GM19467 (cell line): ENCODE measurements at regions not wholly inside any gene's neighbourhood (a gene's known extent, or its start where the extent isn't known, plus 50 kb on each side); places are given as distances from the start of the nearest gene placed in this dataset.

ENCODE experiments used
- ATAC-seq: cut with Tn5 transposase; IDR thresholded peaks from one replicate; pipeline ENCODE4 v1.9.1; 2021; ENCODE audit warnings: mild to moderate bottlenecking, moderate library complexity; ENCODE audit not compliant: unreplicated experiment

DNA sequence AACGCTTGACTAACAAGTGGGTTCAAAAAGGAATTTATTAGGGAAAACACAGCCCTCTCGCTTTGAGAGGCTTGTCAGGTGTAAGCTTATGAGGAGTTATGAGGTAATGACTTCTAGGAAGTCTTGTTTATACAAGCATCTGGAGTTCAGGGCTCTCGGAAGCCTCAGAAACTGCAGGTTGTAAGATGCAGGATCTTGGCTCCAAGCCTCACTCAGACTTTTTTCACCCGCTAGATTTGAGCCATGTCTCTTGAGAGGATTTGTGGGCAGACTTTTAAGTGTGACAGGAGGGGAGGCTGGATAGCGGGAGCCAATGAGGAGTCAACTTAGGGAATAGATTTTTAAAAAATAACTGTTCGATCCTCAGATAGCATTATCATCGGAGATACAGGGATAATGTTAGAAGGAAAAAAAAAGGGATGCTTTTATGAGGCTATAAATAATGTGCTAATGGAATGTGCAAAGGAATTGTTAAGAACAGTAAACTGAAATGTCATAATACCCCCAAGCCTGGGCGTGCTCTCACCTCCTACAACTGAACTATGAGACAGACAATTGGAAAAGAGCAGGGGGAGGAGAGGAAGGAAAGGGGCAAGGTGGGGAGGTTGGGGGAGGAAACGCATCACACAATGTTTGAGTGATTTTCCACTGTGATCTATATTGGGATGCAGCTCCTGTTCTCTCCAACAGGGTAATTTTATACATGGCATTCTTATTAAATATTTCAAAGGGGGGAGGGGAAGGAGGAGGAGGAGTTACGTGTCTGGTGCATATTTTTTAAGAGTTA lies 107.4 kb upstream of the ESRRG start:
- ATAC-seq = no peak

DNA sequence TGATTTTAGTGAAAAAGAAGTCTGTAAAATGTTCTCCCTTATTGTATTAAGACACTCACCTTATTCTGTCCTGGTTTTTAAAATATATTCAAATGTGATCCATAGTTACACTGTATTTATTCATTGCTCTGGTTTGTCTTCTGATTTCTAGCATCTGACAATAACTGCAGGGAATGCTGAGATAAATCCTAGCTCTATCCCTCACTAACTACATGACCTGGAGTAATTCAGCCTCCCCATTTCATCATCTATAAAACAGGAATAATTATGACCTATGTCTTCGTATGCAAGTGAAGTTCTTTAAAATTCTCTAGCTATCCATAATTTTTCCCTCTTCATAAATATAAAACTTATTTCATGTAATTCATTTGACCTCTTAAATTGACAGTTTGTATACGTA lies 104.0 kb upstream of the ESRRG start:
- no peak for ATAC-seq

DNA sequence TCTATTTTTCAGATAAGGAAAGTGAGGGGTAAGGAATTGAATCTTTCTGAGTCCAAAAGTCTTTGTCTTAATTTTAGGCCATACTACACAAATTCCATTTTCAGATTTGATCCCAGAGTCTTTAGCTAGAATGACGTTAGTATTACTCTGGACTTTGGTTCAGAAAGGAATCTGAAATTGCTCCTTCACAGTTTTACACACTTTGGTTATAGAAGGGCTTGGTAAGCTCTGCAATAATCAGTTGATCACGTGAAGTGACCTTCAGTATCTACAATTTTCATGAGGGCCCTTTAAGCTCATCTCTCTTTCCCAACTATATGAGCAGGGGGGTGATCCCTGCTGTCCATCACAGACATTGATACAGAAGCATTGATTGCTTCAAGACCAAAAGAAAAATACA lies 103.4 kb upstream of the ESRRG start:
- ATAC-seq = no peak

DNA sequence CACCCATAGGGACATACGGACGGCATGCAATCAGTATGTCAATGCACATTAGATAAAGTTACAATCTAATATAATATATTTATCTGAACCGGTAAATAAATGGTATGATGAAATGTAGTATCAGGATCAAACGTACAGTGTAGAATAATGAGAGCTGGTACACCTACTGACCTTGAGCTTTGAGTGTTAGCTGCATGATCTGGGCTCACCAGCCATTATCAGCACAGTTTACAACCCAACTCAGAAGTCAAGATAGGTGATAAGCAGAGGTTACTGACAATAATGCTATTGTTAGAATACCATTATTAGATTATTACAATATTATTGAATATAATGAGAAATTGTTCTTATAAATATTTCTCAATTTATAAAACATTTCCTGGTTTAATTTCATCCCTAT lies 103.0 kb upstream of the ESRRG start:
- no peak for ATAC-seq

DNA sequence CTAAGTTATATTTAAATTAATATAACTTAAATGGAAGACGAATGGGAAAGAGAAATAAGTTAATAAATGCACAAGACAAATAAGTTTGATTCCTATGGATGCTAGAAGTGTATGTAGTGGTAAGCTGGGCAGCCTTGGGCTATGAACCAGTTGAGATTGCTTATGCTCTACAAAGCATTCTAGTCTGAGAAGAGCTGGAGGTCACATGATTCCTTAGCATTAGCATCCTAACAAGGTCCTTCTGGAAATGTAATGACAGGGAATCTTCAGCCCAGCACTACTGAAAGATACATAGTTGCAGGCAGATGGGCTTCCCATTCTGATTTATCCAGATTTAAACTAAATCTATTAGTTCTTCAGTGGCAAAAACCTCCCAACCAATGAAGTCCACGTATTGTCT lies 102.3 kb upstream of the ESRRG start:
- ATAC-seq = no peak

DNA sequence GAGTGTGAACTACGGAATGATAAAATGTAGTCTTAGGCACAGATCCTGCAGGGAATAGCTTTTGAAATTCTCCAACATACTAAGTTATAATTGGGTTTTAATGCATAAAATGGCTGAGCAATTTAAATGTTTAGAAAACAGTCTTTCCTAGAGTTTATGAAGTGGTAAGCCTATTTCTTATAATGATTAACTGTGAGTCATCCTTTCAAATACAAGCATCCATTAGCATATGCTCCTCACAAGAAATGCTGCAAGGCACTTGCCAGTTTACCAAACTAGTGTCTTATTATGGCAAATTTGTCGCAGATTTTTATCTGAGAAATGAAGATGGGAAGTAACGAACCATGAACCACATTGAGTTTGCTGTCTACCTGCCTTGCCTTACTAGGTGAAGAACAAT lies 101.3 kb upstream of the ESRRG start:
- no peak for ATAC-seq

DNA sequence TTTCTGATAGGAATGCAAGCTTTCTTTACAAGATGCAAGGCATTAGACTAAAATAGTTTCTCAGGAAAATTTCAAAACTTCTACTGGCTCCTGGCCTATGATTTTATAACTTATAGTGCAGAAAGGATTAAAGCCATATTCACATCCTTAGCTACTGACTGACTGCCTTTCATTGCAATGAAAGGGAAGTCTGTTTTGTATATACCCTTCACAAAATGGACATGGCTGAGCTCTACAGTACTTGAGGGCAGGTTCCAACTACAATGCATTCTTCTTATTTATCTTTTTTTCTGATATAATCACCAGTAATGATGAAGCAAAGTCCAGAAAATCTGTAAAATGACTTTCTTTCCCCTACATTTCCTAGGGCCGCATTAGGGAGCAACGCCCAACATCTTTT lies 100.5 kb upstream of the ESRRG start:
- ATAC-seq = no peak

DNA sequence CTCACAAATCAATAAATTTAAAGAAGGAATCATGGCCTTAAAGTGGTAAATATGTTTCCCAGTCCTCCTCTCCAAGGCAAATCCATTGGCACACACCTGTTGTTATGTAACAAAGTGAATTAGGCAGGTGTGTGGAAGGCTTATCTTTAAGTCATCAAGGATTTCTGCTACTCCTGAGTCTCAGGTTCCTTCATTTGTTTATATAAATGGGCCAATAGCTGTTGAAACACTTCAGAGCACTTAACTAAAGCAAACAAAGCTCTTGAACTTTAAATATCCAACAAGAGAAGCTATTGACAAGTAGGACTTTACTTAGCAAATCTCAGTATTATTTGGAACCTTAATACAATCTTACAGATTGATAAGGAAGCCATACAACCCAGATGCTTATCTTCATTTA lies 99.3 kb upstream of the ESRRG start:
- ATAC-seq = no peak

DNA sequence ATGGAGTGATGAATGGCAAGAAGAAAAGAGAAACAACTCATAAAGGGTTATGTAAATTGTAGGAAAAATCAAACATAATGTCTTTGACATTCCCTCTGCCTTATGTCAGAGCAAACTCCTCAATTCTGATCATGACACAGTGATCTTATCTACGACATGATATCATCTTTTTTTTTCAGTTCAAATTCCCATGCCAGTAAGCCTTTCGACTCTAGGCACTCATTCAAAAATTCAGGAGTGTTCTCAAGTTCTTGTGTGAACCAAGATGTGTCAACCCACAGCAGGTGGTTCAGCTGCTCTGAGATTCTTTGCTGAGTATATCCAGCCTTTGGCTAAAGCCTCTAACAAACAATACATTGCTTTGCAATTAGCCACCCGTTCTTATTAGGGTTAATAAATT lies 97.1 kb upstream of the ESRRG start:
- no peak for ATAC-seq

DNA sequence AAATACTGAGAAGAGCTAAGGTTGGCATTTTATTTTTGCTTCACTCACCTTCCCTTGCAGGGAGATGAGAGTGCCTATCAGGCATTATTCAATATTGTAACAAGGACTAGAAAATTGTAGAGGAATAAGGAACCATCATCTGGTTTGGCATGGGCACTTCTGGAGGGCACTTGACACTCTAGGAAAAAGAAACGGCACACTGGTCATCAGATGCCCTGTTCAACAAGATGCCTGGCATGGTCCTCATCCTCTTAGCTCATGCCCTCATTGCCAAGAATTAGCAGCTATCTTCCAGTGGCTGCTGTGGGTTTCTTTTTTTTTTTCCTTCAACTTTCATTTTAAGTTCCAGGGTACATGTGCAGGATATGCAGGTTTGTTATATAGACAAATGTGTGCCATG lies 95.1 kb upstream of the ESRRG start:
- no peak for ATAC-seq

DNA sequence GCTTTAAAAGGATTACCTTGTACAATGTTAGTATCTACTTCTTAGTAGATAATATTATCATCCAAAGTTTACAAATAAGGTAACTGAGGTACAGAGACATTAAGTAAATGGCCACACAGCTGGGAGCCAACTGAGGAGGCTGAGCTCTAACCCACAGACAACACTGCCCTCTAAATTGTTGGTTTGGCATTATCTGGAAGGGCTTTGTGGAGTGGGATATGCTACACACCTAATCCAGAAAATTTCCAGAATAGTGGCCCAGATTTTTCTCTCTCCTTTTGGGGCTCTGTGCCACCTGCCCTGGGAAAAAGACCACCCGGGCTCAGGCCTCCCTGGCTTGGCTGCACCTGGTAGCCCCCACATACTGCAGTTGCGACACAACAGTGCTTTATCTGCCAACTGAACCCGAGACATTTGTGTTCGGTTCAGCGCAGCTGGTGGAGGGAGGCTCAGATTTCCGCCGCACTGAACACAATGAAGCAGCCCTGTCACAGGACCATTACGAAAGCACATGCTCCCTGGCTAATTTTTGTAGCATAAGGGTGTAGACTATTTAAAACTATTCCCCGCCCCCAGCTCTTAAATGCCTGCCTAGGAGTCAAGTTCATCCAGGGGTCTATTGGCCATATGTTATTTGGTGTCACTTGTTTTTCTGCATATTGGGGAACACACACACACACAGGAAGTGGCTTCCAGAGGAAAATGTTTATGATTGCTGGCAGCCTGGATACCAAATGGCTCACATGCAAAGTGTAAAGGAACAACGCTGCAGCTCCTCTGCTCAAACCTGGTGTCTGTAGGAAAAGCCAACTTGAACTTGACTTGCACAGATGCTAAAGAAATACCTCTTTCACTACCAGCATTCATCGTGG lies 92.3 kb upstream of the ESRRG start:
- no peak for ATAC-seq

DNA sequence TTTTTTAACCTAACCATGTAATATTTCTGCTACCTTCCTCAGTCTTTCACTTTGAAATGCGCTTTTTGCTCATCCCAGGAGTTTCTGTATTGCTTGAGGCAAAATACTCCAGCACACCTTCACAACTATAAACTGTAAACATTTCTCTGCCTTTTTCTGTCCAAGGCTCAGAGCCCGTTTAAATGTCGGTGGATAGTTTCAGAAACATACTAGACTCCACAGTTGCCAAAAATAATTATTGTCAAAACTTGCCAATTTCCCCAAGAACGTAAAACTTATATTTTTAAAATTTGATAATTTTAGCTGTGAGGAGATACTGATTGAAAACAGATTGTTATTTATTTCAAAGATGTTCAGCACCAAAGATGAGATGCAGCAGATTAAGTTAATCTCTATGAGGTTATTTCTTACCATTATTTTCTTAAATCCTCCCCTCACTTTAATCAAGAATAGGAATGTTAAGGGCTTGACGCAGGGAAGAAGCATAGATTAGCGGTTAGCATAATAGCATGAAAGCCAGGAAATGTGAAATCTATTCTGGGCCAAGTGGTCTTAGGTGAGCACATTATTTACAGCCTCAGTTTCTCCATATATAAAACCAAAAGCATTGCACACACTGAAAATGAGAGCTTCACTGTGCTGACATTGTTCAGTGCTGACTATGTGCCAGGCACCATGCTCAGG lies 91.5 kb upstream of the ESRRG start:
- no peak for ATAC-seq

DNA sequence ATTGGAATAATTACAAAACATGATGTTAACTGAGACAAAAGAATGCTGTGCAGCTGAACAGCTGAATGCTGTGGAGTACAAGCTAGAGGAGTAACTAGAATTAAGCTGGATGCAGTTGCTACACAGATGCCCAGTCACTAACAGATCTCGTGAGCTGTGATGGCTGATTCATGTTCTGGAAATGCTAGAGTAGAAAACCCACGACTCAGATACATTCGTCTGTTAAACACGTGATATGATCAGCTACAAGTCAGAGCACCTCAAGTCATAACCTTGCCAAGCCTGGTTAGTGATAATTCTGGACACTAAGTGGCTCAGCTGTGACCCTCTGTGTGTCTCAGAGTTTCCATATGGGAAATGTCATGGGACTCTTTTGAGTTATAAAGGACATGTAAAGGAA lies 89.7 kb upstream of the ESRRG start:
- ATAC-seq = no peak

DNA sequence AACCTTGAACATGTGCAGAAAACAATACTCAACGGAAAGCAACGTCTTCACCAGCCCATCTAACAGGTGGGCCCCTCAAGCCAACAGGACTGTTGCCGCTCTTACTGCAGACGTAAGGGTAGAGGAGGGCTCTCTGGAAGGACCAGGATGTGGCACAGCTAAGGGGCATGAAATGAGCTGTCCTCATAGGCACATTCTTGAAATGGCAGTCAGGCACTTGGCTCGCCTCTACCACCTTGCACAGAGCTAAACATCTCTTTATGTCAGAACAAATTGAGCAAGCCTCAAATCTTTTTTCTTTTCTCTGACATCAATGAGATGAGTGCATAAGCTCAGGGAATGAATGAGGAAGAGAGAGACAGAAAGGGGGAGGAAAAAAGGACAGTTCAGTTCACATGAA lies 86.4 kb upstream of the ESRRG start:
- ATAC-seq = no peak

DNA sequence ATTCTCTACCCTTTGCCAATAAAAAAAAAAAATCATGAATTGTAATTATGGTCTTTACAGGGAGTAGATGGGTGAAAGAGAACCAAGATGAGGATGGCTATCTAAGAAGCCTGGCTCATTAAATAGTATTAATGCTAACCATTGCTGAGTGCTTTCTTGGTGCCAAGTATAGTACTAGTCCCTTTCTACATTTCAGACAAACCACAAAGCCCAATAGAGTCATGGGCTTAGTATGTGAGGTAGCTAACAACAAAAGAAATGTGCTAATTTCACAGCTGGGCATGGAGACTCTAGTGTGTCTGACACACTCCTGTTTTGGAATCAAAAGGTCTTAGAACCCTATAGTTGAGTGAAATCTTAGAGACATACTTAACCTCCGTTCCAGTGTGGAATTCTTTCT lies 84.5 kb upstream of the ESRRG start:
- ATAC-seq = no peak

DNA sequence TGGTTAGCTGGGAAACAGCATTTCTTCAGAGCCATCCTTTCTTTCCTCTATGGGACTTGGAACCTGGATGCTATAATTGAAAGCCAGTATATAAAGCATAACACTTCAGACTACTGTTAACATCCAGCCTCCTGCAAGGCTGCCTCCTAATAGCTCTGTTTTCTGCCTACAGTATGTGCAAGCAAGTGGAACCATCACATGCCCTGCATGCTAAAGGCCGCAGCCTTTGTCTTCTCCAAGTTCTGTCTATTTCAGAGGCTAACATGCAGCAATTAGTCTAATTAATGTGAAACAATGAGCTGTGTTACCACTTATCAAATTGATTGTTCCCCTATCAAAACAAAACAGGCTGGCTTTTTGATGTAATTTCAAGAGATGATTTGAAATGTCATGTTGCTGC lies 82.7 kb upstream of the ESRRG start:
- ATAC-seq = no peak

DNA sequence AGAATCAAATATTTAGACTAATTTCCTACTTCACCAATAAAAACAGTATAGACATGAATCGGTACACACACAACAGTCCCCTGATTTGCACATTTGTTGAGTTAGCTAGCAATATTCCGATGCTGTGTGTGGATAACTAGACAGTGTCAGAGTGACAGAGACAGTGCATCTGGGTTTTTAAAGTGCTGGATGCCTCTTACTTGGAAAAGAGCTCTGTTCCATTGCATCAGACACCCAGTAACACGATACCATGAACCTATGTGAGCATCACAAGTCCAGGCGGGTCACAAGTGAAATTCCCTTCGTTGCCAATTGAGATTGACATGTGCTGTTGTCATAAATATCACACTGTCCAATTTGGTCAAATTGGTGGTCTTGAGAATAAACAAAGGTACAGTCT lies 82.0 kb upstream of the ESRRG start:
- no peak for ATAC-seq

DNA sequence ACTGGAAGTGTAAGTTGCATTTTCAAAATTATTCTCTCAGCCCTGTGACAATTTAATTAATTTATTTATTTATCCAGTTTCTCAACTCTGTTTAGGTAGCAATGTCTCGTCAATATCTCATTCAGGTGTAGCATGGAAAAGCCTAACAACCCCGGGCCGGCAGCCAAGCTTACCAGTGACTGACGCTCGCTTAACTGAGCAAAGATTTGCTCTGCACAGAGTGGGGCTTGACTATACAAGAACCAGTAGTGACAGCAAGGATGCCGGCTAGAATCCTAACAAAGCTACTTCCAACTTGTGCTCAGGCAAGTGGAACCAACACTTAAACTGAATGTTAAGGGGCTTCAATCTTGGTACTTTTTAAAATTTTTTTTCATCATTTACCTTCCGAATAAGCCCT lies 80.9 kb upstream of the ESRRG start:
- ATAC-seq = no peak

DNA sequence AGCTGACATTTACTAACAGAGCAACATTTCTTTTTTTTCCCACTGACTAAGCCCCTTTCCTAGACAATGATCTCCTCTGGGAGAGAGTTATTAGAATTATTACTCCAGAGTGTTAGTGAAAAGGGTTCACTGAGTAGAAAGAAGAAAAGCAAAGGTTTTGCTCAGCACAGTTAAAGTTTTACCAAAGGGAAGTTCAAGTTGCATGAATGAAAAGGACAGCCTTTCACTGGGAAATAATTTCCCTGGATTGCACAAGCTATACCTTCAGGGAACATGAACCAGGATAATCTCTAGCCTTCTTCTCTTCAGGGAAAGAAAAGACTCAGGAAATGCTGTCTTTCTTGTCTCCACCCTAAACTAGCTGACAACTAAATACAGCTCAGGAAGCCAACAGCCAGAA lies 71.4 kb upstream of the ESRRG start:
- no peak for ATAC-seq

DNA sequence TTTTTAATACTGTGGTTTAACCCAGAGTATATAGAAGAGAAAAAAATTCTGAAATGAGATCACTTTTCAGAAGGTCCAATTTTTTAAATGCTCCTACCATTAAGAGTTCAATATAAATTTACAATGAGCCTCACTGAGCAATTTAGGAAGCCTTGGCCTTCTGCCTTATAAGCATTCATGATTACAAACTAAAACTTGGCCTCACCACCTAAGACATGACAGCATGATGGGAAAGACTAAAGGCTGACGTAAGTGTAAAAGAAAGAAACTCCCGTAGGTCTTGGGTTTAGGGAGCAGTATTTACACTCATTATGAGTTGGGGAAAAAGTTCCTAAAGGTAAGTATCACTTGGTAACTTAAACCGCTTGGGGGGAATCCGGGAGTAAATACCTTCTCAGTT lies 70.7 kb upstream of the ESRRG start:
- ATAC-seq = no peak

DNA sequence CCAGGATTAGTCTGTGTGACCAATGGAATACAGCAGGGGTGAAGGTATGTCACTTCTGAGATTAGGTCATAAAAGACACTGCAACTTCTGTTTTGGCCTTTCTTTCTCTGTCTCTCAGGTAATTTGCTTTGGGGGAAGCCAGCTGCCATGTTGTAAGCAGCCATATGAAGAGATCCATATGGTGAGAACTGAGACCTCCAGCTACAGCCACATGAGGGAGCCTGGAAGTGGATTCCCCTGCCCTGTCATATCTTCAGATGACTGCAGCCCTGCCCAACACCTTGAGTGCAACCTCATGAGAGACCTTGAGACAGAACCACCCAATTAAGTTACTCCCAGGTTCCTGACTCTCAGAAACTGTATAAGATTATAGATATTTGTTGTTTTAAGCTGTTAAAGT lies 70.1 kb upstream of the ESRRG start:
- no peak for ATAC-seq

DNA sequence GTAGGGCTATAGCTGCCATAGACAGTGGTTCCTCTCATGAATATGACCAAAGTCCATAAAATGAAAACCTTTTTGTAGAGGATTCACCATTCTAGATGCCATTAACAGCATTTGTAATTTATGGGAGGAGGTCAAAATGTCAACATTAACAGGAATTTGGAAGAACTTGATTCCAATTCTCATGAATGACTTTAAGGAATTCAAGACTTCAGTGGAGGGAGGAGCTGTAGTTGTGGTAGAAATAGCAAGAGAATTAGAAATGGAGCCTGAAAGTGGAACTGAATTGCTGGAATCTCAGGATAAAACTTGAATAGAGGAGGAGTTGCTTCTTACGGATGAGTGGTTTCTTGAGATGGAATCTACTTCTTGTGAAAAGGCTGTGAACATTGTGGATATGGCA lies 65.4 kb upstream of the ESRRG start:
- no peak for ATAC-seq
